CD4-positive, alpha-beta T cell treated with Interleukin-21 for 1 hour (primary cell): ENCODE measurements at regions not wholly inside any gene's neighbourhood (a gene's known extent, or its start where the extent isn't known, plus 50 kb on each side); places are given as distances from the start of the nearest gene placed in this dataset.
"Not testable (repeated sequence)": the region's sequence is repeated elsewhere in the genome, so short reads cannot be mapped to it uniquely, and the experiment has no call there.

Experiments
- DNase-seq: peaks from one replicate; pipeline ENCODE4 v3.0.0-alpha.2; 2020

GRCh38 chr9:22650946-22651345 is 204.3 kb downstream of the DMRTA1 start:
- no peak for DNase-seq

- no peak for DNase-seq
Observed at GRCh38 chr9:22654833-22655232, 208.2 kb downstream of the DMRTA1 start.

- no peak for DNase-seq
Observed at GRCh38 chr9:22657713-22658112, 211.1 kb downstream of the DMRTA1 start.

- DNase-seq: not testable (repeated sequence)
Observed at GRCh38 chr9:22658484-22658883, 211.9 kb downstream of the DMRTA1 start.

DNA sequence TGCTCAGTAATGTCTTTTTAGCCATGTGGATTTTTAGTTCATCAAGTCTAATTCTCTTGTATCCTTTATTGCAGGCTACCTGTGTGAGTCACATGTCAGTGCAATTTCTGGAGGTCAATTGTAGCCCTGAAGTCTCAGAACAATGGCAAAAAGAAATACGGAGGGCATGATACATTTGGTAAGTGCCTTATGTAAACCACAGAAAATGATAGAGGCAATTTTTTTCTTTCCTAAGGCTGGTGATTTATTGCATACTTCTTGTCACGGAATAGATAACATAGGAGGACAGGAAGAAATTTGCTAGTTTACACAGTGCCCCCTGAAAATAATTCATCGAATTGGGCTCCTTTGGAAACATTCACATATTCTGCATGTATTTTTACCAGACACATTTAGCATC is 235.9 kb downstream of the DMRTA1 start:
- DNase-seq: no peak

- DNase-seq: no peak
Observed at GRCh38 chr9:22682961-22683699, 236.5 kb downstream of the DMRTA1 start.

DNA sequence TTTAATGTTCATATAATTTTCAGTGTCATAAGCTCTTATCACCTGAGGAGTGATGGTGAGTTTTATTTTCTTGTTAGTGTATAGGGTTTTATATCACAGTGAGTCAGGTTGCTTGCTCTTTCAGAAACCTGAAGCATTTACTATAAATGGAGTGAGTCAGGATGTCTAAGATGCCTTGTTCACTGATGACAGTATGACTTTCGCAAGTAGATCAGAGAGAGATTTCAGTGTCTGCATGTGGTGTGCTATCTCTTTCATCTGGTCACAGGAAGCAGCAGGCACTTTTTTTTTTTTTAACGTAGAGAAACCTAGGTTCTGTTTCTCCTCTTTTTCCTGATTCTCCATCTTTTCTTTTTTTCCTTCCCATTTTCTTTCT is 237.1 kb downstream of the DMRTA1 start:
- DNase-seq: no peak

GRCh38 chr9:22693156-22693555 is 246.5 kb downstream of the DMRTA1 start:
- DNase-seq: no peak

DNA sequence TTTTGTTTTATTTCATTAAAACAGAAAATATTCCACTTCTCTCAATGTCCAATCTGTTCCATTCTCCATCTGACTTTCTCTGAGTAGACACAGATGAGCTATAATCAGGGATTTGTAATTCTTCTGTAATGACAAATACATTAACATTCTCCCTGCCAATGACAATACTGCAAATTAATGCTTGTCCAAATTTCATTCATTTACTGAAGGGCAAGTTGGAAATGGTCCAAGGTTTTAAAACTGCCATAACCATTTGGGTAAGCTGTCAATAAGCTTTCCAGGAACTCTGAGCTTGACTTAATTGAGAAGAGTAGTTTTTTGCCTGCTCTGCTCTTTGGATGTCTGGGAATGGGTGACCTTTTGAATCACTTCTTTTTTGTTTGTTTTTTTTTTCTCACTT is 253.5 kb downstream of the DMRTA1 start:
- no peak for DNase-seq

DNA sequence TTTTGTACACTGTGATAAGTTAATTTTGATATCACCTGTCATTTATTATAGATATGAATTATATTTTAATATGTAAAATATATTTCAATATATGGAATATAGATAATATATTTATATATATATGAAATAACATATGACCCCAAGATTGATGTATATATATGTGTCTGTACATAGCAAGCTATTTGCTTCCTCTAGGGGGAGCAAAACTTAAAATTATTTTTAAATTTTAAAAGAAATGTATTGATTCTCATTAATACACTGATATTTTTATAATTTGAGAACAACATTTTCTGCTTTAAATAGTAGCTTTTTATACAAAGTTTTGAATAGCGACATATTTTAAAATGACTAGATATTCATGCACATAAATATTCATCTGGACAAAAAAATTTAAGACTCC is 272.0 kb downstream of the DMRTA1 start:
- no peak for DNase-seq

GRCh38 chr9:22722492-22722891 is 275.9 kb downstream of the DMRTA1 start:
- DNase-seq: no peak

- no peak for DNase-seq
Observed at GRCh38 chr9:22731786-22732185, 285.2 kb downstream of the DMRTA1 start.

- DNase-seq: no peak
Observed at GRCh38 chr9:22739712-22740111, 293.1 kb downstream of the DMRTA1 start.

GRCh38 chr9:22740781-22741180 is 294.2 kb downstream of the DMRTA1 start:
- no peak for DNase-seq

GRCh38 chr9:22742401-22742800 is 295.8 kb downstream of the DMRTA1 start:
- no peak for DNase-seq

- DNase-seq: no peak
Observed at GRCh38 chr9:22773501-22774220, 327.0 kb downstream of the DMRTA1 start.

- DNase-seq: no peak
Observed at GRCh38 chr9:22790329-22790728, 343.7 kb downstream of the DMRTA1 start.

- DNase-seq: no peak
Observed at GRCh38 chr9:22808876-22809275, 362.3 kb downstream of the DMRTA1 start.

GRCh38 chr9:22809371-22809770 is 362.7 kb downstream of the DMRTA1 start:
- DNase-seq: no peak

DNA sequence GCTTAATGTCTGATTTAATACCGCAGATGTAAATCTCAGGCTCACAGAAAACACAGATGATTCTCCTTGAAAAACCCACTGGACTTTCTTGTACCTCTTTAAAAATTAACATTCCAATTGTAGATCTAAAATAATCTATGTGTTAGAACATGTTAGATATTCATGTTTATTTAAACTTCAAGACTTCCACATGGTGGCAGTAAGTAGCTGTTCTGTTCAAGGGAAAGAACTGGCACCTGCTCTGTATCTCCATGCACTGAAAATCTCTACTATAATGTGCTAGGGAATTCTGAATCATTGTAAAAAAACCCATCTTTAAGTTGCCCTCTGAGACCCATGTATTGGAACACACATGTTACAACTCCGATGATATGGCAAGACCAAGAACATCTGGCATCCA is 366.9 kb downstream of the DMRTA1 start:
- DNase-seq: no peak

GRCh38 chr9:22815246-22815645 is 368.6 kb downstream of the DMRTA1 start:
- no peak for DNase-seq

GRCh38 chr9:22817181-22817580 is 370.6 kb downstream of the DMRTA1 start:
- DNase-seq: no peak

DNA sequence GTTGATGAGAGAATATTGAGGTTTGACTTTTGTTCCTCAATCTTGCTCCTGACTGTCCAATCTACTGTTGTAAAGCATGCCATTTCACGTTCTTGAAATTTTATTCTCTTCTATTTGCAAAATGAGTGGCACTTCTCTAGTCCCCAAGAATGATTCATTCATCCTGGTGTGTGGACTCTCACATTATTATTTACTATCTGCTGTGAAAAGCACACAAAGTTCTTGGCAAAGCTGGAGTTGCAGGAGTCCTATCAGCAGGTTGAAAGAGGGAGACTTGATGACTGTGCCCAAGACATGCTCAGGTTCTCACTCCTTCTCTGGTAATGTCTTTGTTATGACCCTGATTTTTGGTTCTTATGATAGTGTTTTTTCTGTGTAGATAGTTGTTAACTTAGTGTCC is 382.6 kb downstream of the DMRTA1 start:
- no peak for DNase-seq

- DNase-seq: no peak
Observed at GRCh38 chr9:22838266-22838665, 391.6 kb downstream of the DMRTA1 start.

- DNase-seq: no peak
Observed at GRCh38 chr9:22840641-22841040, 394.0 kb downstream of the DMRTA1 start.
